GM19351 (cell line): ENCODE measurements at regions not wholly inside any gene's neighbourhood (a gene's known extent, or its start where the extent isn't known, plus 50 kb on each side); places are given as distances from the start of the nearest gene placed in this dataset.
"Not testable (repeated sequence)": the region's sequence is repeated elsewhere in the genome, so short reads cannot be mapped to it uniquely, and the experiment has no call there.

Experiments
- ATAC-seq: cut with Tn5 transposase; IDR thresholded peaks from one replicate; pipeline ENCODE4 v1.9.1; 2021; ENCODE audit warnings: mild to moderate bottlenecking, moderate library complexity; ENCODE audit not compliant: unreplicated experiment

DNA sequence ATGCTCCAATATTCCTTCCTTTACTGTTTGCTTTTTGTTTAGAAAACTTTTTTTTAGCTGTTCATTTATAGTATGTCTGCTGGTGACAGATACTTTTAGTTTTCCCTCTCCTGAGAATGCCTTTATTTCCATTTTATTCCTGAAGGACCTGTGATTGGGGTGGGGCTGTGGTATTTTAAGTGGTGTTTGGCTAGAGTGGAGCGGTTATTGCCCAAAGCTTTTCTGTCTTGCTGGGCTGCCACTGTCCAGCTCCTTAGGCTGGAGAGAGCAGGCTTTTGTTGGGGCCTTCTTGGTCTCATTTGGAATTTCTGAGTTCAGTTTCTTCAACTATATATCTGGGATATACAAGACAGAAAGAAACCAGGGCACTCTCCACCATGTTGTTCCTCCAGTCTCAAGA is 160.0 kb upstream of the PLGLB2 start:
- ATAC-seq, result not testable (repeated sequence)

DNA sequence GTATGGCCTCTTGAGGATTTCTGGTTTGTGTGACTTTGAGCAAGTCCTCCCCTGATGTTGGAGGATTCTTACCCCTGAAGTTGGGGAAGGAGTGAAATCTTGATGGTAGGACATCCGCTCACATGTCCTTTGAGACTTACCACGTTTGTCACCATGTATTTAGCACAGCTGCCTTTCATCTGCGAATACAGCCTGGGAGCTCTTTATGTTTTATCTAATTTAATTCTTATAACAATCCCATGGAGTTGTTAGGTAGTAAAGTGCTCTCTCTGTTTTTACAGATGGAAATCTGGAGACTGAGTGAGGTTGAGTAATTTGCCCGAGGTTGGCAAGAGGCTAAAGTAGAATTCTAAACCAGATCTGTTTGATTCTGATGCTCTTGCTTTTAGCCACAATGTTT is 154.9 kb upstream of the PLGLB2 start:
- not testable (repeated sequence) for ATAC-seq

DNA sequence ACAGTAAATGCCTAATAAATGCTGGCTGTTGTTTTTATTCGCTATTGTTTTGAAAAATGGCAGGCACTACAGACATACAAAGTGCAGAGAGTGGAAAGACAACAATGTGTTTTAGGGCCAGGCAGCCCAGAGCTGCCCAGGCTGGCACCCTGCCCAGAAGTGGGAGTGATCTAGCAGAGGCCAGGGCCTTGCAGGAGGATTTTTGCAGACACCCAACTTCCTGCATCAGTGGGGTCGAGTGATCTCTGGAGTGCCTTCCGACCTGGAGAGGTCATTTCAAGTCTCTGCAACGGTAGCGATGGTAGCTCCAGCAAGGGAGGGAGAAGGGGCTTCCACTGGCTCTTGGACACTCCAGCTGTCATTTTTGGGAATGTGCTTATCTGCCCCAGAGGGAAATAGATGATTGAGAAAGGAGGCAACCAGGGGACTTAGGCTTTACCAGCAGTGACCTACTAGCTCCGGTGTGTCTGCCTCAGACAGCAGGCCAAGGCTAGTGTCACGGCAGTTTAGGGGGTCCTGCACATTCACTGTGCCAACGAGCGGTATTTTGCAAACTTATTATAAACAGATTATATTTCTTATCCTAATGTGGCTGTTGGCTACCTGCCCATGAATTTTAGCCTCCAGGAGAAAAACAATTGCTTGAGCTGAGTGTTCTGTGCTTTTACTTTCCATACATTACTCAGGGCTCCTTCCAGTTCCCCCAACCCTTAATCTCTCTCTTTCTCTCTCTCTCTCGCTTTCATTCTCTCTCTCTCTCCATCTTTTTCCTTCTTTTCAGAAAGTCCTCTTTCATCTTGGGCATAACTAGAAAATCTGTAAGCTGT is 153.9 kb upstream of the PLGLB2 start:
- not testable (repeated sequence) for ATAC-seq

DNA sequence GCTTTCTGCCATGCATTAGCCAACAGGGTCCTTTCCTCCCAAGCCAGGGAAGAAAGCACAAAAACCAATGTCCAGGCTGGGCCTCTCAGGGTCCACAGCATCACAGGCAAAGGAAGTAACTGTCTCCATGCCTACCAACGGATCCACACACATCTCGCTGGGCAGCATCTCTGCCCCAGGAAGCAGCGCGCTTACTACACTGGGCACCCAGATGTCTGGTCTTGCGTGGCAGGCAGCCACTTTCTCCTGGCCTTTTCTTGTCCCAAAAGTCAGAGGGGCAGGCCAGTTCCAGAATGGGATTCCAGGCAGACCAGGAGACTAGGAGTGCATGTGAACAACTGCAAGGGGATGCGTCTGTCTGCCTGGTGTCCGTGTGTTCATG is 153.3 kb upstream of the PLGLB2 start:
- ATAC-seq, result not testable (repeated sequence)

DNA sequence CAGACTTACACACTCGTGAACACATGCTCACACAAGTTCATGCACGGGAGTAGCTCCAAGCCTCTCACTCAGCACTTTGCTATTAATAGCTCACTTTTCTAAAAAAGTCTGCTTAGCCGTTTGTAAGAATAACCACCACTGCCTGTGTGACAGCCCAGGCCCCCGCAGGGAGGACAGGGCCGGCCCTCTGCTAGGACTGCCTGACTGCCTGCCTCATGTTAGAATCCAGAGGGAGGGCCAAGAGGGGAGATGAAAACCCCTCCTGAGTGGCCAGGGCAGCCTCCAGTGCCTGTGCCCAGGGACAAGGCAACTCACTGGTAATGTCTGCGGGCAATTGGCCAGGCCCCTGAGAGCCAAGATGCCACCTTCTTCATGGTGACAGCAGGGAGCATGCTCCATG is 152.9 kb upstream of the PLGLB2 start:
- ATAC-seq, result not testable (repeated sequence)

DNA sequence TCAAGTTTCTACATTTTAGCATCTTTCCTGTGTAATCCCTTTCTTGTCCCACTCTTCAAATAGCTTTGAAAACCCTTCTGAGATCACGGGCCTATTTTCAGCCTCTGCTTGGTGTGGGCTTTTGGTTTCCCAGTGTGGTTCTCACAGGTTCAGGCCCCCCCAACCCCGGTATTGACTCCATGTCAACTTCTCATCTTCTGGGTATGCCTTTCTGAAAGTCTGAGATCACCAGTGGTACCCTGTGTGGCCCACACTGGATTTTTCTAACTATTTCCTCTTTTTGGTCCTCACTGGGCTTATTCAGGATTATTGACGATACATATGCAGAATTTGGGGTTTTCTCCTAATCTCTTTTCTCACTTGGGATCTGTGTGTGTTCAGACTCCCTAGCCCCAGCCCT is 146.9 kb upstream of the PLGLB2 start:
- ATAC-seq, result not testable (repeated sequence)

DNA sequence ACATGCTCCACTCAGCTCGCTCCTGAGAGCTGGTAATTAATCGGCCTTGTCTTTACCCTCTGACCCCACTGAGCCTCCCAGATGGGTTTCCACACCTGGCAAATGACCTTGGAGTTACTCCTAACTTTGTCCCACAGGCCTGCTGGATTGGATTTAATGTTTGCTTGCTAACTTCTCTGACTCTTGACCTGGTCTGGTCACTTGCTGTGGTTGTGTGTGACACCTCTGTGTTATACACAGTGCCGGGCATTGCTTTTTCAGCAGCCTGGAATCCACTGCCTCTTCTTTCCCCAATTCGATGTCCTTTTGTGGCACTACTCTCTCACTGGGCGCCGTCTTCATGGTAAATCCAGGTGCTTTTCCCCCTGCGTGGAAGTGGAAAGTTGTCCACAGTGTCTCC is 145.8 kb upstream of the PLGLB2 start:
- not testable (repeated sequence) for ATAC-seq

DNA sequence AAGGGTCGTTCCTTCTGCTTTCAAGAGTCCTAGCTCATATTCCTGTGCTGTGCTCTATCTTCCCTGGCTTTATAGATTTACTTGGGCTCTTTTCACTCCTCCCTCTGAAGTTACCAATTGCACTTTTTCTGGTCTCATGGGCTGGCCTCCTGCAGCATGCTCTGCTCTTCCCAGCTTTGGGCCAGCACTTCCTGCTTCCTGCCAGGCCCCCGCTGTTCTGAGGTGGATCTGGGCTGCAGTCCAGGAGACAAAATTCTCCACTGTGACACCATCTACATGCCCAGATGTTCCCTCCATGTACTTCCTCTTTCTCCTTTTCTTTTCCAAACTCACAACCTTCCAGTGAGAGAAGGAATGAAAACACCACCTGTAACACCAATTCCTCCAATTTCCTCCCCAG is 145.2 kb upstream of the PLGLB2 start:
- ATAC-seq, result not testable (repeated sequence)

DNA sequence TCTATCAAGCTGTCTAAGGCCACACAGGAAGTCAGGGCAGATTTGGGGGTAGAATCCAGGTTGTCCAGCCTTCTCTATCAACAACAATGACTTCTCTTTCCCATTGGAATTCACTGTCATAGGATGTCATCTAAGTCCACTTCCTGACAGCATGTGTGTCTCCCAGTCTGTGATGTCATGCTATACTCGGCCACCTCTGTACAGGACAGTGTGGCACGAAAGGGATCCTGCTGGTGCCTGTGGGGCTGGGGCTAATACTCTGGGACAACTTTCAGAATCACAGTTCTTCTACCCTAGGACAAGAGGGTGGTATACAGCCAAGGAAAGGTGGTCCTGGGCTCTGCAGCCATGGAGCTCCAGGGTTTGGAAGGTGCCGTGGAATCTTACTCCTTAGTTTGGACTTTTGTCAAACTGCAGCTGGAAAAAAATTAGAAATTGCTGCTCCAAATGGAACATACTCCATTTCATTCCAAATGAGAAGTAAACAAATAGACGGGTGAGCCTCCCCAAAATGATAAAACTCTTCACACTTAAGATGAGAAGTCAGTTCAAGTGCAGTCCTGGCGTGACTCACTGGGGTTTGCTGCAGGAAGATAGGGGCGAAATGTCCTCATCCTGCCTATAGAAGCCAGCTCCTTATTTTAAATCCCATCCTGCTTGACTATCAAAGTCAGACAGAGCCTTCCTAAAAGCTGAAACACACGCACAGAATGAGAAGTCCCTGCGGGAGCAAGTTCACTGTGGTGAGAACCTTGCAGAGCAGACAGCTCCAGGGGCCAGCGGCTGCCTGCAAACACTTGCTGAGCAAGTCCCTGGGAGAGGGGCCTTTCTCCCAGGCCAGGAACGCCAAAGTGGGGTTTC is 144.2 kb upstream of the PLGLB2 start:
- ATAC-seq, result not testable (repeated sequence)

DNA sequence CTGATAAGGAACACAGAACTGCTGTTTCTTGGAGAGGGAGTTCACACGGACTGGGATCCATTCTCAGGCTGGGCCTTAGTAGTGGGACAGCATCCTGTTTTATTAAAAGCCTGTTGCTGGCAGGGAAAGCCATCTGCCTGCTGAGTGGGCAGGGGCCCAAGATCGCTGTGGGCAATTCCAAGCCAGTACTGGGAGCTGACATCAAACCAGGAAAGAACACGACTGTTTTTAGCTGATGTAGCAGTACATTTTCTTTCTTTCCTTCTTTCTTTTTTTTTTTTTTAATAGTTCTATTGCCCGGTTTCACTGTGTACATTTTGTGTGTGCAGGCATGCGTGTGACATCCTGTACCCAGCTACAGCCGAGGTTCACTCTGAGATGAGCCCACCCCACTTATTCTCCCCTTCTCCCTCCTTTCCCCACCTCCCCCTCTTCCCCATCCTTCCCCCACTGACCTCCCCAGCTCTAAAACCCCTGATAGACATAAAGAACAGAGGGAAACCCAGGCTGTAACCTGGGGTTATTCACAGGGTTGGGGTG is 143.5 kb upstream of the PLGLB2 start:
- not testable (repeated sequence) for ATAC-seq

DNA sequence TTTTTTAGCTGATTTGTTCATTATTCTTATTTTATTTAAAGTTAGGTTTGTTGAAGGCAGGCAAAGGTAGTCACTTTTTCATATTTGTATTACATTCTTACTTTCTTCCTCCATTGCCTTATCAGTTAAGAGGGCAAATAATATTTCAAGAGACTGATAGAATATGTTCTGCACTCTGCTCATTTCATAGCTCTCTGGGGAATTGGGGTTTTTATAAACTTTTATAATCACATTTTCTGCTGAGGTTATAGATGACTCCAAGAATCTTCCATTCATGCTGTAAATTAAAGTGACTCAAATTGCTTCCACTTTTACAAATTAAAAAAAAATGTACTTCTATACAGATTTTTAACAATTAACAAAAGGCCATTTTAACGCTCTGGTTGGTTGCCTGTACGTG is 142.9 kb upstream of the PLGLB2 start:
- ATAC-seq, result not testable (repeated sequence)

DNA sequence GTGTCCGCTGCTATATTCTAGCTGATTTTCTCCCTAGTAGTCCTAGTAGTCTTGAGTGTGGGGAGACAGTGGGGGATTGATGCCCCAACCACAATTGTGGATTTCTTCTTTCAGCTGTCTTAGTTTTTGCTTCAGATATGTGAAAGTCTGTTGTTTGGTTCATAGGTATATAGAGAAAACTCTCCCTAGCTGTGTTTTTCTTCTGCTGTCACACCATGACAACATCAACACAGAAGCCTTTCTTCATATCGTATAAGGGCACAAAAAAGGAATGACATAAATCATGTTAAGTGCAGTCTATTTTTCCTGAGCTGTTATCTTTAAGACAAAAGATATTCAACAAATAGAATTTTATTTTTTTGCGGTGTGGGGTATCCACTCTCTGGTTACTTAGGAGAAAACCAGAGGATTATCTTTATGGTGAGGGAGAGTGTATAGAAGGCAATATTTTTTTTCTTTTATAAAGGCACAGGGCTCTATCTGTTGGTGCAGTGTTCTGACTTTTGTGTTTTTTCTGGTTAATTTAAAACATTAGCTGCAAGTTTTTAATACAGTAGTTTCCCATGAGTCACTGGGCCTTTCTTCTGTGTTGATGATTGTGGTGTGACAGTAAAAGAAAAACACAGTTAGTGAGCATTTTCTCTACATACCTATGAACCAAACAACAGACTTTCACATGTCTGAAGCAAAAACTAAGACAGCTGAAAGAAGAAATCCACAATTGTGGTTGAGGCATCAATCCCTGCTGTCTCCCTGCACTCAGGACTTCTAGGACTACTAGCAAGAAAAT is 139.3 kb upstream of the PLGLB2 start:
- not testable (repeated sequence) for ATAC-seq

DNA sequence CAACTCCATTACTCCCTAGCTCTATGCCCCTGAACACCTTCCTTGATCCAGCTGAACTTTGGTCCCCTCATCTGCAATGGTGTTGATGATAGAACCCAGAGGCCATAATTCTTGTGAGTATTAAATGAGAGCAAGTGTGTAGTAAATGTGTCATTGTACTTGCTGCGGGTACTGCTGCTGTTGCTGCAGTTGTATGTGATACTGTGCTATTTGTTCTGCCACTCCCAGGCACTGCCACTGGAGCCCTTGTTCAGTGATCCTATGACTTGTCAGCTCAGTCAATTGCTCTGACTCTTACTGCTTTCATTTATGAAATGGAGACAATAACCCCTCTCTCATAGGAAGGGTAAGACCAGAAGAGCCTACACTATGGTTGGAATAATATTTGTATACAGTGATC is 136.9 kb upstream of the PLGLB2 start:
- ATAC-seq, result not testable (repeated sequence)

DNA sequence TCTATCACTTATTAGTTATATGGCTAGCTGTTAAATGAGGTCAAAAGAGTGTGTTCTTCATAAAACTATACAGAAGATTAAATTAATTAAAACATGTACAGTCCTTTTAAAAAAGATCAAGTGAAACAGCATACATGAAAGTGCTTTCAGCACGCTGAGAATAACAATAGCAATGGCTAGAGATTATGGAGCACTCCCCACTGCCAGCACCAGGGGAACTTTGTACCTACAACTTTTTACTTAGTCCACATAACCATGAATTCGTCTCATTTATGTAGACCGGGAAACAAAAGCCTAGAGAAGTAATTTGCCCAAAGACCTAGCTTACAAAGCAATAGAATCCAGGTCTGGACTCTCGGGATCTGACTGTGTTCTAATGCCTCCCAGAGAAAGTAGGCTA is 136.5 kb upstream of the PLGLB2 start:
- not testable (repeated sequence) for ATAC-seq

DNA sequence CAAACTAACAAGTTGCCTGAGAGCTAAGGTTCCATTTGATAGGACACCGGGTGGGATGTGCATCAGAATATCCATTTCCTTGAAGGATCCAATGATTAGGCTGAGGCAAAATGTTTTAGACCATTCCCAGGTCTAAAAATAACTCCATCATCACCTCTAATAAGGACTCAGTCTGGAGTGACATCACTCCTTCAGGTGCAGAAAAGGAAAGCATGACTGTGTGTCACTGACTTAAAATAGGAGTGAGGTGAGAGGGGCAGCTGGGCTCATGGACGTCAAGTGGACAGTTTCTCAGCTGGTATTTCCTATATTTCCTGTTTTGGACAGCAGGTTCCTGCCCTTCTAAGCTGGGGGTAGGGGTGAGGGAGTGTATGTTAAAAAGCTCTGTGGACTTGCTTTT is 135.9 kb upstream of the PLGLB2 start:
- not testable (repeated sequence) for ATAC-seq

DNA sequence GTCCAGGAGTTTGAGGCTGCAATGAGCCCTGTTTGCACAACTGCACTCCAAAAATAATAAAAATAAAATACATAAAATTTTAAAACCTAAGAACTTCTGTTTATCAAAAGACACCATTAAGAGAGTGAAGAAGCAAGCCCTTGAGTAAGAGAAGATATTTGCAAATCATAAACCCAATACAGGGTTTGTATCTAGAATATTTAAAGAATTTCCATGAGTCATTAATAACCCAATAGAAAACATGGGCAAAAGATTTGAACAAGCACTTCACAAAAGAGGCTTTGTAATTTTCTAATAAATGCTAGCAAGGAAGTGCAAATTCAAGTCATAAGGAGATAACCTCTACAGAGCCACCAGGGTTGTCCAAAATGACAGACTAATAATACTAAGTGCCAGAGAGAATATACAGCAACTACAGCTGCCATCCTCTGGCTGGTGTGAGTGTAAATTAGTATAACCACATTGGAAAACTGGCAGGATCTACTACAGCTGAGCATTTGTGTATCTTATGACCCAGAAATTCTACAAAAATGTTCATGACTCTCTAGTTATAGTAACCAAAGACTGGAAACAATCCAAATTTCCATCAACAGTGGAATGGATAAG is 133.0 kb upstream of the PLGLB2 start:
- ATAC-seq, result not testable (repeated sequence)

DNA sequence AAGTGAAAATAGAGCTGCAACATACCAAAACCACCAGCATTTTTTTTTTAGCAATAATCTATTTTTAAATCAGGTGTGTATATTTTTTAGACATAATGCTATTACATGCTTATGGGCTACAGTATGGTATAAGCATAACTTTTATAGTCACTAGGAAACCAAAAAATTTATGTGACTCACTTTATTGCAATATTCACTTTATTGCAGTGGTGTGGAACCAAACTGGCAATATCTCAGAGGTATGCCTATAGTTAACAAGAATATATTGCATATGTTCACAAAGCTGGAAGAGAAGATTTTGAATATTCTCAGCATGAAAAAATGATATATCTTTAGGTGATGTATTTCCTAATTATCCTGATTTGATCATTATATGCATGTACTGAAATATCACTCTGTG is 128.8 kb upstream of the PLGLB2 start:
- ATAC-seq, result not testable (repeated sequence)

DNA sequence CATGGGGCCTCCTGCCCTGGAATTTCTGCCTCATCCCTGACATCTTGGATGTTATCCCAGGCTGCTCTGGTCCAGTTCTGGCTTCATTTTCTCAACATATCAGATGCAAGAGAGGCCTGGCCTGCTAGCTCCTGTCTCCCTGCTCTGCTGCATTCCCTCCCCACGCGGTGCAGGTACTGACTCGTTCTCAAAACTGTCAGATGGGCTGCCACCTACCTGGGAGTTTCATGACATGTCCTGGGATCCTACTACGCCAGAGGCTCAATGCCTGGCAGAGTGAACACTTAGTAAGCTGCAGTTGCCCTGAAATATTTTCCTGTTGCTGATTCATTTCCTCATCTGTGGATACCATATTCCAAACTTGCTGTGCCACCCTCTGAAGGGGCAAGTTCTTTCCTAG is 126.7 kb upstream of the PLGLB2 start:
- not testable (repeated sequence) for ATAC-seq

DNA sequence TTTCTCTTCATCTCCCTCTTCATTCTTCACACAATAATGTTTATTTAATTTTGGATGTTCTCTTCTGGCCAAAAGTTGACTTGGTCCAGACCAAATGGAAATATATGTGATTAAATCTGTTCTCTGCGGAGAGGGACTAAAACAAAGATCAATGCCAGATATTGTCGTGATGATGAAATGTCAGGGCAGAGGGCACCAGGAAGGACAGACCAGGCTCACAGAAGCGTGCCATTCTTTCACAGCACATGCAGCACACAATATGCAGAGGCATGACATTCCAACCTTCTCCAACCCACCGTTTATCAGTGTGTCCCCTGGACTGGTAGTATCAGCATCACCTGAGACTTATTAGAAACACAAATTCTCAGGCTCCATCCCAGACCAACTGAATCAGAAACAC is 125.2 kb upstream of the PLGLB2 start:
- ATAC-seq, result not testable (repeated sequence)
